Fibroblast of lung (primary cell): ENCODE measurements at regions not wholly inside any gene's neighbourhood (a gene's known extent, or its start where the extent isn't known, plus 50 kb on each side); places are given as distances from the start of the nearest gene placed in this dataset.

Experiments
- CTCF ChIP-seq, 2 donors: IDR thresholded peaks in 1 of 2; conservative IDR thresholded peaks in 1 of 2; 1 replicate in 1 of 2; 2 replicates in 1 of 2; pipeline ENCODE4 v1.5.1; 2011 to 2012; ENCODE audit warnings: low read length in 2 of 2, control low read depth in 1 of 2, inconsistent platforms in 1 of 2, low read depth in 1 of 2, mild to moderate bottlenecking in 1 of 2
- EZH2 ChIP-seq: IDR thresholded peaks from 2 replicates; pipeline ENCODE4 v1.5.1; 2012; ENCODE audit warnings: low read length, control low read depth, mild to moderate bottlenecking; ENCODE audit errors: missing control alignments

- TF ChIP-seq CTCF (conservative IDR thresholded peaks at IDR 0.05 in 1 of 2, IDR thresholded peaks at IDR 0.05 in 1 of 2; ENCODE audit: low read depth in 1 of 2, low read length in 2 of 2): no peak
- no peak for TF ChIP-seq EZH2
Measured at GRCh38 chr4:145352438-145353145, 129.1 kb upstream of the SMAD1 start.
